ENCODE measurements at regions not wholly inside any gene's neighbourhood (a gene's known extent, or its start where the extent isn't known, plus 50 kb on each side); places are given as distances from the start of the nearest gene placed in this dataset.

- TF ChIP-seq POLR2A (IDR thresholded peaks at IDR 0.05), result no peak
- no peak for TF ChIP-seq CTCF (IDR thresholded peaks at IDR 0.05)
These were observed 99.3 kb downstream of the GLUL start for GRCh38 chr1:182292193-182292741.
